Cardiac septum (tissue), 1 donor: ENCODE measurements at regions not wholly inside any gene's neighbourhood (a gene's known extent, or its start where the extent isn't known, plus 50 kb on each side); places are given as distances from the start of the nearest gene placed in this dataset.
"Not testable (repeated sequence)": the region's sequence is repeated elsewhere in the genome, so short reads cannot be mapped to it uniquely, and the experiment has no call there.

Experiments
- DNase-seq: peaks from one replicate; pipeline ENCODE4 v3.0.0-alpha.2; 2020; ENCODE audit warnings: low spot score
- intact Hi-C: fragments of 100-400 bp; cut with DNase I; formaldehyde crosslinking; loops from one replicate; pipeline ENCODE4 v1.14.0; 2022
- donor health status: DM: no; HTN: no; CAD: no.

- intact Hi-C loops, result no loop called here
- DNase-seq, result no peak
Observed at GRCh38 chr1:221998186-221998612, 256.3 kb upstream of the DUSP10 start.

- DNase-seq, intact Hi-C loops: not testable (repeated sequence)
Observed at GRCh38 chr1:221997012-221997411, 255.1 kb upstream of the DUSP10 start.

DNA sequence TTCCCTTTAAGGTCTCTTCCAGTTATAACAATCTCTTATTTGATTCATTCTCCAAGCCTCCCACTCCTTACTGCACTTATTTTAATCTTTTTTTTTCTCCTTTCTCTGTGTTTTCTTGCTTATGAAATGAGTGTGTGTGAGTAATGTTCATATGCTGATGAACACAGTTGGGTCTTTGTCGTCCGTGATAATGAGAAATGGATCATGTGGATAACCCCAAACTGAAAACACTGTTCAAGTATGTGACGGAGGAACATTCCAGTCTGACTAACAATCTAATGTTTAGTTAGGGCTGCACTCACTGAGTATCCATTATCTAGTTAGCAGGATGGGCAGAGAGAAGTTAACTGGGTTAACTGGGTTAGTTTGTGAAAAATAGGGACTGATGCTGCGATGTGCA, 253.1 kb upstream of the DUSP10 start:
- no peak for DNase-seq
- intact Hi-C loops, result no loop called here

- DNase-seq, result no peak
- intact Hi-C loops, result no loop called here
Observed at GRCh38 chr1:221994274-221994698, 252.4 kb upstream of the DUSP10 start.

DNA sequence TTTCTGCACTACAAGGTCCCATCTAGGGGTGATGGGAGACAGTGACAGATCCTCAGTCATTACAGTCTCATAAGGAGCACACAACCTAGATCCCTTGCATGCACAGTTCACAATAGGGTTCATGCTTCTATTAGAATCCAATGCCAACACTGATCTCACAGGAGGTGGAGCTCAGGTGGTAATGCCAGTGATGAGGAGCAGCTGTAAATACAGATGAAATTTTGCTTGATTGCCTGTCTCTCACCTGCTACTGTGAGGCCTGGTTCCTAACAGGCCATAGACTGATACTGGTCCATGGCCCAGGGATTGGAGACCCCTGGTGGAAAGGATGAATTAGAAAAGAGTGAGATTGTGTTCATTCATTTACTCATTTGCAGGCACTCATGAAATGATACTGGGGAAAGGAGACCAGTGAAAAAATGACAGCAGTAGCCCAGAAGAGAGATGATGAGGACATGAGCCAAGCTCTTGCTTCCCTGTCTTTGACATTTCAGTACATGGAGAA, 251.6 kb upstream of the DUSP10 start:
- DNase-seq, result no peak
- intact Hi-C loops, result no loop called here

DNA sequence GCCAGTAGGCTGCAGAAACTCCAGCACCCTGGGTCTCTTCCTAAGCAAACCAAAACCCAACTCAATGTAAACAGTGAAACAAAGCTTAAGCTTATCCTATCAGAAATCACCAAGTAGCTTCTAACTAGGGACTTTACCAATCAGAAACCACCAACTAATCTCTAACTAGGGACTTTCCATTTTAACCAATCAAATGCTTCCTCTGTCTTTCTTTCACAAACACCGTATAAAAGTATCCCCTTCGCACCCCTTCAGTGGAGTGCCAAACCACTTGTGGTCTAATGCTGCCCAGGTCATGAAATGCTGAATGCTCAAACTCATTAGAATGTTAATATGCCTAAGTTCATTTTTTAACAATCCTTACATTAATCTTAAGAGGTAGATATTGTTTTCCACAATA, 250.5 kb upstream of the DUSP10 start:
- intact Hi-C loops, result no loop called here
- DNase-seq, result no peak

GRCh38 chr1:221991221-221991620, 249.3 kb upstream of the DUSP10 start:
- DNase-seq, result no peak
- intact Hi-C loops, result no loop called here

- no peak for DNase-seq
- intact Hi-C loops, result no loop called here
Observed at GRCh38 chr1:221989741-221990140, 247.9 kb upstream of the DUSP10 start.

DNA sequence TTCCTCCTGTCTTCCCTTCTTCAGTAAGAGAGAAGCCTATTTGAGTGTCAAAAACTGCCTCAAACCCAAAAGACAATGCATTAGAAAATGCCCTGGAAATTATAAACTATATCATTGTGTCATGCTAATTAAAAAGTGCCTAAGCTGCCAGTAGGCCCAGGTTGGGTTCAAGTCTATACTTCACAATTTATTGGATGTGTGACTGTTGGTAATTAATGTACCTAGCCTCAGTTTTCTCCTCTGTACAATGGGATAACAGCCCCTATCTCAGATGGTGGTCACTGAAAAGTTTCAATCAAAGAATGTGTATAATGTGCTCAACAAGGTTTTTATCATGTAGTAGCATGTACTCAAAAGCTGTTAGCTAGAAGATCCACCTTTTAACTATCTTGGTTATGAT, 246.9 kb upstream of the DUSP10 start:
- intact Hi-C loops, result no loop called here
- DNase-seq, result no peak

GRCh38 chr1:221987860-221988520, 246.1 kb upstream of the DUSP10 start:
- intact Hi-C loops, result no loop called here
- DNase-seq, result no peak

- intact Hi-C loops, result no loop called here
- no peak for DNase-seq
Observed at GRCh38 chr1:221983444-221983843, 241.6 kb upstream of the DUSP10 start.

GRCh38 chr1:221981461-221981860, 239.6 kb upstream of the DUSP10 start:
- intact Hi-C loops, result no loop called here

DNA sequence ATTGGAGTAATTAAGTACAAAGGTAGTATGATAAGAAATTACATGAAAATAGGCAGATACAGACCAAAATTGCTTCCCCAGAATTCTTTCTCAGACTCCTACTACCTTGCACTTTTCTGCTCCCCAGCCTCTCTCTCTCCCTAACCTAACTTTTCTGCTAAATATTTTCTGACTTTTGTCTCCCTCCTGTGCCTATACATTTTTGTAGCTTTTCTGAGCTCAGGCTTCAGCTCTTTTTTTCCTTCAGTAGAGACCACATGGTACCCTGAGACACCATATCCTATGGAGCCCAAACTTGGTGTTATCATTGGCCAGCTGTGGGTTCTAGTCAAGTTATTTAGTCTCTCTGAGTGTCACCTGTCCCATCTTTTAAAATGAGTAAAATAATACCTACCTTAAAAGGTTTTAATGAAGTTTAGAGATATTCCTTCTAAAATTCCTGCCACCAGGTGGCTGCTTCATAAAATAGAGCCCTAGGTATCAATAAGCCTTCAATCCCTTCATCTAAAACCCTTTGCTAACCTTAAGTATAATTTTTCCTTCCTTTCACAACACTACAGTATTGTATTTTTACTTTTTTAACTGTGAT, 237.6 kb upstream of the DUSP10 start:
- no peak for DNase-seq
- intact Hi-C loops, result no loop called here

More at GRCh38 chr1:221981461-221981860, 239.6 kb upstream of the DUSP10 start:
- no peak for DNase-seq

DNA sequence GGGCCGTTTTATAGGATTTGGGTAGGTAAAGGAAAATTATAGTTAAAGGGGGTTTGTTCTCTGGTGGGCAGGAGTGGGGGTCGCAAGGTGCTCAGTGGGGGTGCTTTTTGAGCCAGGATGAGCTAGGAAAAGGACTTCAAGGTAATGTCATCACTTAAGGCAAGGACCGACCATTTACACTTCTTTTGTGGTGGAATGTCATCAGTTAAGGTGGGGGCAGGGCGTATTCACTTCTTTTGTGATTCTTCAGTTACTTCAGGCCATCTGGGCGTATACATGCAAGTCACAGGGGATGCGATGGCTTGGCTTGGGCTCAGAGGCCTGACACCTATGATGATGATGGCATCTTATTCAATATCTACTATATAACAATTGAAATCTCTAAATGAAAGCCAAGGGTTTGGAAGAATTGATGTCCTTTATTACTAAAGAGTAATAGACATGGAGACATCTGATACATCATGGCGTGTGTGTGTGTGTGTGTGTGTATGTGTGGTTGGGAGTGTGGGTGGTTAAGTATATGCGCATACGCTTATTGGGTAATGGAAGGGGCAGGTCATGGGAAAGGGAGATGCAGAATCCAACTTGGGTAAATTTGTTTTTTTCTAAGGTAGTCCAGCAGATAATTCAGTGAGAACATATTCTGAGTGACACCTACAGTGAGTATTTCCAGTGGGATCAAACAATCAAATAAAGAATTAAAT, 236.9 kb upstream of the DUSP10 start:
- intact Hi-C loops, DNase-seq: not testable (repeated sequence)

- intact Hi-C loops, DNase-seq: not testable (repeated sequence)
Observed at GRCh38 chr1:221973787-221974186, 231.9 kb upstream of the DUSP10 start.

GRCh38 chr1:221972276-221973235, 230.7 kb upstream of the DUSP10 start:
- DNase-seq, result no peak
- intact Hi-C loops, result no loop called here

- DNase-seq, intact Hi-C loops: not testable (repeated sequence)
Observed at GRCh38 chr1:221971035-221971434, 229.1 kb upstream of the DUSP10 start.

DNA sequence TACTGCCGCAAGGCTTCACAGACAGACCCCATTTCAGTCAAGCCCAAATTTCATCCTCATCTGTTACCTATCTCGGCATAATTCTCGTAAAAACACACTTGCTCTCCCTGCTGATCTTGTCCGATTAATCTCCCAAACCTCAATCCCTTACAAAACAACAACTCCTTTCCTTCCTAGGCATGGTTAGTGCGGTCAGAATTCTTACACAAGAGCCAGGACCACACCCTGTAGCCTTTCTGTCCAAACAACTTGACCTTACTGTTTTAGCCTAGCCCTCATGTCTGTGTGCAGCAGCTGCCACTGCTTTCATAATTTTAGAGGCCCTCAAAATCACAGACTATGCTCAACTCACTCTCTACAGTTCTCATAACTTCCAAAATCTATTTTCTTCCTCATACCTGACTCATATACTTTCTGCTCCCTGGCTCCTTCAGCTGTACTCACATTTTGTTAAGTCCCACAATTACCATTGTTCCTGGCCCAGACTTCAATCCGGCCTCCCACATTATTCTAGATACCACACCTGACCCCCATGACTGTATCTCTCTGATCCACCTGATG, 227.5 kb upstream of the DUSP10 start:
- intact Hi-C loops, result not testable (repeated sequence)

DNA sequence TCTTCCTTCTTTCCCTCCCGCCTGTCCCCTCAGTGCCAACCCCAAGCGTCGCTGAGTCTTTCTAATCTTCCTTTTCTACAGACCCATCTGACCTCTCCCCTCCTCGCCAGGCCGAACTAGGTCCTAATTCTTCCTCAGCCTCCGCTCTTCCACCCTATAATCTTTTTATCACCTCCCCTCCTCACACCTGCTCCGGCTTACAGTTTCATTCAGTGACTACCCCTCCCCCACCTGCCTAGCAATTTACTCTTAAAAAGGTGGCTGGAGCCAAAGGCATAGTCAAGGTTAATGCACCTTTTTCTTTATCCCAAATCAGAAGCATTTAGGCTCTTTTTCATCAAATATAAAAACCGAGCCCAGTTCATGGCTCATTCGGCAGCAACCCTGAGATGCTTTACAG, 225.6 kb upstream of the DUSP10 start:
- DNase-seq, intact Hi-C loops: not testable (repeated sequence)

More for the DNA sequence above, 227.5 kb upstream of the DUSP10 start:
- not testable (repeated sequence) for DNase-seq
